ENCODE measurements at regions not wholly inside any gene's neighbourhood (a gene's known extent, or its start where the extent isn't known, plus 50 kb on each side); places are given as distances from the start of the nearest gene placed in this dataset.

- Histone ChIP-seq H3K18ac (ENCODE audit: extremely low read depth, low read length) (no peak overlapping the region), H3K56ac (replicated peaks; ENCODE audit: insufficient read length, low read depth, low read length) (no peak overlapping the region), H2BK5ac (ENCODE audit: low read depth, low read length) (no peak overlapping the region), H3K36me3 (ENCODE audit: control insufficient read depth in 2 of 4, insufficient read depth in 4 of 4, low read length in 3 of 4) (no peaks in the 10 kb centered on the region), H2BK12ac (ENCODE audit: low read depth, low read length) (no peak overlapping the region), H2BK20ac (ENCODE audit: low read length) (no peak overlapping the region), H3K79me1 (ENCODE audit: low read depth, low read length) (no peaks in the 10 kb centered on the region), H3K23ac (ENCODE audit: insufficient read length) (no peak overlapping the region), H3K23me2 (ENCODE audit: low read depth, low read length) (no peaks in the 10 kb centered on the region), H3K4me3 (ENCODE audit: extremely low read depth in 1 of 4, insufficient read depth in 2 of 4, low read depth in 3 of 4, low read length in 4 of 4) (no peak overlapping the region), H4K5ac (ENCODE audit: insufficient read length, low read depth, low read length) (no peak overlapping the region), H2AK5ac (ENCODE audit: low read depth, low read length) (no peak overlapping the region), H2BK120ac (replicated peaks; ENCODE audit: low read depth, low read length) (no peak overlapping the region), H3K9ac (replicated peaks in 1 of 4; ENCODE audit: extremely low read depth in 1 of 4, low read depth in 3 of 4, low read length in 3 of 4) (no peak overlapping the region), H4K91ac (replicated peaks; ENCODE audit: insufficient read length, low read length) (no peak overlapping the region), H3K14ac (ENCODE audit: insufficient read length) (no peak overlapping the region), H4K8ac (ENCODE audit: extremely low read depth, insufficient read depth, low read length) (no peak overlapping the region), H3K4ac (replicated peaks; ENCODE audit: insufficient read length, low read depth, low read length) (no peak overlapping the region), H3K4me1 (replicated peaks in 1 of 4; ENCODE audit: control insufficient read depth in 3 of 4, insufficient read depth in 4 of 4, low read length in 3 of 4) (no peaks in the 10 kb centered on the region), H3K27ac (ENCODE audit: low read depth, low read length) (no peak overlapping the region), H3K9me3 (ENCODE audit: insufficient read depth in 2 of 2, low read depth in 1 of 2, low read length in 1 of 2) (0 out of 4 replicates have a peak, but pooled peaks cover 0 to 2% of the 10 kb centered on the region in 2 experiments), H4K20me1 (replicated peaks in 1 of 2; ENCODE audit: control insufficient read depth in 1 of 2, insufficient read depth in 2 of 2, low read length in 2 of 2) (no peaks in the 10 kb centered on the region), H2BK15ac (ENCODE audit: low read length) (no peak overlapping the region), H3K79me2 (ENCODE audit: control insufficient read depth in 1 of 2, insufficient read depth in 2 of 2, low read length in 2 of 2) (no peaks in the 10 kb centered on the region), H3K27me3 (replicated peaks in 1 of 4; ENCODE audit: control insufficient read depth in 3 of 4, extremely low read depth in 1 of 4, insufficient read depth in 3 of 4, low read length in 3 of 4) (no peaks in the 10 kb centered on the region), H3K4me2 (ENCODE audit: insufficient read depth in 1 of 2, low read depth in 2 of 2, low read length in 2 of 2) (no peak overlapping the region), H2AFZ (ENCODE audit: low read length) (no peak overlapping the region)
- ChIA-PET CTCF (ENCODE audit: partially characterized antibody) (interaction anchor here (0.7 to 1.6 kb wide), 2 partner anchors 14 to 85 kb away, joined by 3 to 4 read pairs; no protein-coding TSS in a partner anchor), POLR2A (ENCODE audit: partially characterized antibody) (no interaction called here)
- WGBS, 2 experiments (ENCODE audit: extremely low coverage in 1 of 2, insufficient coverage in 1 of 2, insufficient read length in 1 of 2, insufficient replicate concordance in 2 of 2, low coverage in 1 of 2, low lambda C conversion rate in 2 of 2, missing lambda C conversion rate in 1 of 2) = 88% methylated on average over 3 of the region's 3 CpGs; no CpG with 5 or more reads in 1 of the 2 experiments
- TF ChIP-seq YY1 (IDR thresholded peaks at IDR 0.05; ENCODE audit: low read depth, low read length) = no peak
- no peak for TF ChIP-seq PHF8 (conservative IDR thresholded peaks at IDR 0.05; ENCODE audit: low read depth, low read length)
- no peak for TF ChIP-seq POLR2A (IDR thresholded peaks at IDR 0.05; ENCODE audit: control extremely low read depth in 1 of 2, low read depth in 2 of 2, low read length in 2 of 2)
- TF ChIP-seq KDM4A (IDR thresholded peaks at IDR 0.05; ENCODE audit: low read depth, low read length, severe bottlenecking) = no peak
- TF ChIP-seq ASH2L (IDR thresholded peaks at IDR 0.05; ENCODE audit: low read length) = no peak
- no peak for TF ChIP-seq GABPA (IDR thresholded peaks at IDR 0.05; ENCODE audit: borderline replicate concordance, insufficient read depth, low read length)
- TF ChIP-seq CREB1 (IDR thresholded peaks at IDR 0.05) = no peak
- no peak for TF ChIP-seq CBX5 (IDR thresholded peaks at IDR 0.05; ENCODE audit: low read depth, low read length)
- no peak for TF ChIP-seq JUN (IDR thresholded peaks at IDR 0.05; ENCODE audit: low read depth, low read length)
- TF ChIP-seq HDAC2 (IDR thresholded peaks at IDR 0.05; ENCODE audit: borderline replicate concordance in 1 of 2, low read depth in 2 of 2, low read length in 2 of 2) = no peak
- TF ChIP-seq ZNF274 (IDR thresholded peaks at IDR 0.05; ENCODE audit: borderline replicate concordance, extremely low read depth, low read length) = no peak
- TF ChIP-seq CBX8 (IDR thresholded peaks at IDR 0.05; ENCODE audit: borderline replicate concordance, low read depth, low read length) = no peak
- DNase-seq (ENCODE audit: low read depth in 1 of 2, low spot score in 2 of 2) = no peak
- FAIRE-seq = no peak
Measured at GRCh38 chr2:72062336-72062735, 85.3 kb downstream of the CYP26B1 start.
